Skeletal muscle satellite cell (primary cell): ENCODE measurements at regions not wholly inside any gene's neighbourhood (a gene's known extent, or its start where the extent isn't known, plus 50 kb on each side); places are given as distances from the start of the nearest gene placed in this dataset. TPM values are rescaled to one million over a fixed set of nuclear protein-coding genes. Genes with fewer than 3 reads are reported as not detected.

ENCODE experiments used
- H3K27me3 ChIP-seq: 2 replicates; pipeline ENCODE4 v1.7.0; 2013; ENCODE audit warnings: low read length; ENCODE audit not compliant: control insufficient read depth, insufficient read depth
- H3K36me3 ChIP-seq: 2 replicates; pipeline ENCODE4 v1.7.0; 2013; ENCODE audit warnings: mild to moderate bottlenecking, control low read depth, low read length; ENCODE audit not compliant: insufficient read depth
- H3K4me1 ChIP-seq: 2 replicates; pipeline ENCODE4 v1.7.0; 2013; ENCODE audit warnings: low read length; ENCODE audit not compliant: control insufficient read depth, insufficient read depth
- H3K4me2 ChIP-seq: 2 replicates; pipeline ENCODE4 v1.7.0; 2013; ENCODE audit warnings: mild to moderate bottlenecking, low read length
- H3K4me3 ChIP-seq: 2 replicates; pipeline ENCODE4 v1.7.0; 2013; ENCODE audit warnings: low read length
- H3K9ac ChIP-seq: 2 replicates; pipeline ENCODE4 v1.7.0; 2013; ENCODE audit warnings: mild to moderate bottlenecking, low read depth, low read length, moderate library complexity
- H3K9me3 ChIP-seq: replicated peaks from 2 replicates; pipeline ENCODE4 v1.7.0; 2013; ENCODE audit warnings: mild to moderate bottlenecking, control low read depth, low read length
- small RNA-seq: library from RNA; depleted of rRNA; stranded (forward); fragments of <200 nt; gene quantifications from one replicate; pipeline ENCODE3, GENCODE V24; 2012

- no peak overlapping the region for H3K9ac ChIP-seq
Measured at GRCh38 chr12:83186419-83186818, 499.7 kb downstream of the TMTC2 start.

GRCh38 chr12:83185241-83185640, 498.5 kb downstream of the TMTC2 start:
- H3K4me1 ChIP-seq, result no peaks in the 10 kb centered on the region

More at GRCh38 chr12:83186419-83186818, 499.7 kb downstream of the TMTC2 start:
- no peaks in the 10 kb centered on the region for H3K36me3 ChIP-seq
- no peak overlapping the region for H3K4me2 ChIP-seq
- no peaks in the 10 kb centered on the region for H3K9me3 ChIP-seq
- no peaks in the 10 kb centered on the region for H3K27me3 ChIP-seq
- no peaks in the 10 kb centered on the region for H3K4me1 ChIP-seq
- H3K4me3 ChIP-seq, result no peak overlapping the region

More at GRCh38 chr12:83185241-83185640, 498.5 kb downstream of the TMTC2 start:
- Histone ChIP-seq H3K9me3 (no peaks in the 10 kb centered on the region), H3K36me3 (no peaks in the 10 kb centered on the region), H3K9ac (no peak overlapping the region), H3K4me2 (no peak overlapping the region), H3K27me3 (no peaks in the 10 kb centered on the region), H3K4me3 (no peak overlapping the region)

Small RNA genes in the stretch of these regions (small RNA-seq; reads per million reads assigned to genes)
- gene RF00334, result not detected
